ENCODE measurements at regions not wholly inside any gene's neighbourhood (a gene's known extent, or its start where the extent isn't known, plus 50 kb on each side); places are given as distances from the start of the nearest gene placed in this dataset.

- Histone ChIP-seq H3K9me2 (ENCODE audit: insufficient read depth, low read length) (no peaks in the 10 kb centered on the region), H3K9ac (ENCODE audit: low read length) (no peak overlapping the region), H3K27me3 (ENCODE audit: insufficient read depth, low read depth, low read length) (no peaks in the 10 kb centered on the region), H4K20me1 (ENCODE audit: insufficient read depth) (no peaks in the 10 kb centered on the region), H2AFZ (ENCODE audit: low read depth, low read length) (no peak overlapping the region), H3K9me3 (ENCODE audit: low read length) (no peaks in the 10 kb centered on the region), H3K4me3 (ENCODE audit: low read length) (no peak overlapping the region), H3K4me2 (ENCODE audit: low read length) (no peak overlapping the region), H3F3A (ENCODE audit: insufficient read depth, low read length, poor library complexity, severe bottlenecking) (no peaks in the 10 kb centered on the region), H3K79me2 (replicated peaks; ENCODE audit: insufficient read depth, low read length) (no peaks in the 10 kb centered on the region), H3K27ac (ENCODE audit: low read length) (no peak overlapping the region), H3K36me3 (ENCODE audit: insufficient read depth, low read length) (no peaks in the 10 kb centered on the region)
- TF ChIP-seq TAF1 (IDR thresholded peaks at IDR 0.05; ENCODE audit: low read depth): no peak
- no peak for TF ChIP-seq RAD21 (conservative IDR thresholded peaks at IDR 0.05)
- TF ChIP-seq EZH2 (IDR thresholded peaks at IDR 0.05; ENCODE audit: borderline replicate concordance, insufficient read depth, low read length, poor library complexity, severe bottlenecking): no peak
- TF ChIP-seq CTCF (IDR thresholded peaks at IDR 0.05; ENCODE audit: poor library complexity, severe bottlenecking): no peak
- TF ChIP-seq REST (IDR thresholded peaks at IDR 0.05; ENCODE audit: borderline replicate concordance): no peak
- no peak for TF ChIP-seq POLR2AphosphoS5 (IDR thresholded peaks at IDR 0.05)
- no peak for TF ChIP-seq SMC3 (conservative IDR thresholded peaks at IDR 0.05; ENCODE audit: poor library complexity)
Measured at GRCh38 chr3:159499031-159499793, 489.4 kb upstream of the IL12A start.

GRCh38 chr3:159501029-159501428, 487.6 kb upstream of the IL12A start:
- no peaks in the 10 kb centered on the region for H3F3A ChIP-seq (ENCODE audit: insufficient read depth, low read length, poor library complexity, severe bottlenecking)
- no peaks in the 10 kb centered on the region for H3K9me2 ChIP-seq (ENCODE audit: insufficient read depth, low read length)
- no peak overlapping the region for H2AFZ ChIP-seq (ENCODE audit: low read depth, low read length)
- no peak overlapping the region for H3K4me3 ChIP-seq (ENCODE audit: low read length)
- H3K36me3 ChIP-seq (ENCODE audit: insufficient read depth, low read length): no peaks in the 10 kb centered on the region
- no peaks in the 10 kb centered on the region for H3K79me2 ChIP-seq (replicated peaks; ENCODE audit: insufficient read depth, low read length)
- TF ChIP-seq TAF1 (IDR thresholded peaks at IDR 0.05; ENCODE audit: low read depth) (no peak), SMC3 (conservative IDR thresholded peaks at IDR 0.05; ENCODE audit: poor library complexity) (no peak), REST (IDR thresholded peaks at IDR 0.05; ENCODE audit: borderline replicate concordance) (no peak), POLR2AphosphoS5 (IDR thresholded peaks at IDR 0.05) (no peak), EZH2 (IDR thresholded peaks at IDR 0.05; ENCODE audit: borderline replicate concordance, insufficient read depth, low read length, poor library complexity, severe bottlenecking) (no peak), MXI1 (conservative IDR thresholded peaks at IDR 0.05; ENCODE audit: poor library complexity, severe bottlenecking) (no peak), EP300 (conservative IDR thresholded peaks at IDR 0.05; ENCODE audit: poor library complexity, severe bottlenecking) (no peak), RAD21 (conservative IDR thresholded peaks at IDR 0.05) (no peak), CTCF (IDR thresholded peaks at IDR 0.05; ENCODE audit: poor library complexity, severe bottlenecking) (no peak)
- H3K9ac ChIP-seq (ENCODE audit: low read length): no peak overlapping the region
- H3K27me3 ChIP-seq (ENCODE audit: insufficient read depth, low read depth, low read length): no peaks in the 10 kb centered on the region
- H3K9me3 ChIP-seq (ENCODE audit: low read length): no peaks in the 10 kb centered on the region
- no peaks in the 10 kb centered on the region for H4K20me1 ChIP-seq (ENCODE audit: insufficient read depth)
- H3K4me2 ChIP-seq (ENCODE audit: low read length): no peak overlapping the region
- H3K27ac ChIP-seq (ENCODE audit: low read length): no peak overlapping the region

Data from neural cell (in vitro differentiated cells).